GM18505 (cell line): ENCODE measurements at regions not wholly inside any gene's neighbourhood (a gene's known extent, or its start where the extent isn't known, plus 50 kb on each side); places are given as distances from the start of the nearest gene placed in this dataset.

Experiments used
- ATAC-seq: cut with Tn5 transposase; IDR thresholded peaks from one replicate; pipeline ENCODE4 v1.9.1; 2021; ENCODE audit not compliant: unreplicated experiment
- POLR2A ChIP-seq: IDR thresholded peaks from 4 replicates; pipeline ENCODE4 v1.6.1; 2011; ENCODE audit warnings: borderline replicate concordance; ENCODE audit not compliant: insufficient read depth, insufficient read length; ENCODE audit errors: extremely low read depth

- no peak for TF ChIP-seq POLR2A
- ATAC-seq: no peak
Observed at GRCh38 chr2:20552847-20553246, 98.1 kb downstream of the HS1BP3 start.

DNA sequence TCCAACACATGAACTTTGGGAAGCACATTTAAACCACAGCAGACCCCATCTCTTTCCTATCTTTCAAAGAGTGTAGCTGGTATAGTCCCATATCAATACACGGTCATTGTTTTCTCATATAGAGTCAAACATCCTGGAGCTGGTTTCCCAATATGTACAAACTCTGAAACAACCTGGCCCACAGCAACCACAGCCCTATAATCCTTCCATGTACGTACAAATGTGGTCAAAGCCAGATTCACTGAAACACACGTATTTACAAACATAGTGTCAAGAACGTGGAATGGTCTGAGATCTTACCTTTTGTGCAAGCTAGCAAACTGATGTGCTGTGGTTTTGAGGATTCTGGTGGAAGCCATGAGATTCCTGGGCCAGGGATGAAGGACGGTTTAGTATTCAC lies 97.3 kb downstream of the HS1BP3 start:
- no peak for ATAC-seq
- no peak for TF ChIP-seq POLR2A

GRCh38 chr2:20555954-20556353 lies 94.9 kb downstream of the HS1BP3 start:
- no peak for TF ChIP-seq POLR2A

DNA sequence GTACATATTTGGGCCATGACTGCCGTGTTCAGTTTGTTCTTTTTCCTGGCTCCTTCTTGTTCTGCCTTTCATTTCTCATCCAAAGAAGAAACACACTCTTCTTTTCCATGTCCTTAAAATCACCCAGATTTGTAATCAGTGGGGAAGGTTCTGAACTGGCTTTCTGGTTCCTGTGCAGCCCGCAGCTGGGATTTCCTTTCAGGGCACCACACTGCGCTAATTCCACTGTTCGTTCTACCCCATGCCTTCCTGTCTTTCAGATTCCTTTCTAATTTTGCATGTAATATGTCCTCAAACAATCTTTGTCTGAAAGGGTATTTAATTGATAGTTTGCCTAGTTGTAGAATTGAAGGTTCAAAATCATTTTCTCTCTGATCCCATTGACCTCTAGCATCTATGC lies 94.1 kb downstream of the HS1BP3 start:
- ATAC-seq: no peak
- no peak for TF ChIP-seq POLR2A

More at GRCh38 chr2:20555954-20556353, 94.9 kb downstream of the HS1BP3 start:
- ATAC-seq: no peak

GRCh38 chr2:20557226-20557625 lies 93.7 kb downstream of the HS1BP3 start:
- TF ChIP-seq POLR2A: no peak
- ATAC-seq: no peak

- ATAC-seq: no peak
- TF ChIP-seq POLR2A: no peak
Observed at GRCh38 chr2:20557635-20558034, 93.3 kb downstream of the HS1BP3 start.

DNA sequence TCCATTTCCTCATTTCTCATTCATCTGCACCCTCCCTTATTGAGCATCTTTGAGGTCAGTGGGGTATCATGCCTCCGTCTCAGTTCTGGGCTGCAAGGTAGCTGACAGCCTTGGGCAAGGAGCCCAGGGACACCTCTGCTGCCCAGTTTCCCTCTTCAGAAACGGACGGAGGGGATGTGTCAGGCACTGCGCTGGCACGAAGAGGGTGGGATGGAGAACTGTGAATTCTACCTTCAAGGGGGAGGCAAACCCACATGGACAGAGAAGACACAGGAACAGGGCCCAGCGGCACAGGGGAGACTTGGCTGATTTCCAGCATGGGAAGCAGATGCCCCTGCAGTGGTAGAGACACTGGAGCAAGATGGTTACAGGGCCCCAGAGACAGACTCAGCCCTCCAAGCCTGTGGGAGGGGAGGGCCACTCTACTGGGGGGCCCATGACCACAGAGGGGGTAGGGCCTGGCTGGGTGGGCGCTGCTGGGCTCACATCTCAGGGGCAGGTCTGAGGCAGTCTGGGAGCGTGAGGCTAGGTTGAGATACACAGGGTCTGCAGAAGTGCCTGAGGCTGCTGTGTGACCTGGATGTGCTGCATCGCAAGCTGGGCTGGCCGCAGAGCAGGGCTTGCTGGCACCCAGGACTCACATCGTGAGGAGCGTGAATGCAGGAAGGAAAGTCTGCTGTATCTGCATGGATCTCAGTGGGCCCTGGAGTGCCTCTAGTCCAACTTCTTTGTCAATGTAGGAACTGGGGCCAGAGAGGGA lies 92.3 kb downstream of the HS1BP3 start:
- no peak for TF ChIP-seq POLR2A
- ATAC-seq: no peak

DNA sequence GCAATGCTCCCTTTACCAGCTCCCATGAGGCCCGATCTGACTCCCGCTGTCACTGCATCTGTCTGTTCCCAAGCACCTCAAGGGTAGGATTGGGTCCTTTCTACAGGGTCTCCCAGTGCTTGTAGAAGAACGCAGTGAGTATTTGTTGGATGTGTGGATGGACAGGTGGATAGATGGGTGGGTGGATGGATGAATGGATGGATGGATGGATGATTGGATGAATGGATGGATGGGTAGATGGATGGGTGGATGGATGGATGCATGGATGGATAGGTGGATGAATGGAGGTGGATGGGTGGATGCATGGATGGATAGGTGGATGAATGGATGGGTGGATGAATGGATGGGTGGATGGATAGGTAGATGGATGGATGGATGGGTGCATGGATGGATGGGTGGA lies 91.6 kb downstream of the HS1BP3 start:
- no peak for ATAC-seq
- TF ChIP-seq POLR2A: no peak

DNA sequence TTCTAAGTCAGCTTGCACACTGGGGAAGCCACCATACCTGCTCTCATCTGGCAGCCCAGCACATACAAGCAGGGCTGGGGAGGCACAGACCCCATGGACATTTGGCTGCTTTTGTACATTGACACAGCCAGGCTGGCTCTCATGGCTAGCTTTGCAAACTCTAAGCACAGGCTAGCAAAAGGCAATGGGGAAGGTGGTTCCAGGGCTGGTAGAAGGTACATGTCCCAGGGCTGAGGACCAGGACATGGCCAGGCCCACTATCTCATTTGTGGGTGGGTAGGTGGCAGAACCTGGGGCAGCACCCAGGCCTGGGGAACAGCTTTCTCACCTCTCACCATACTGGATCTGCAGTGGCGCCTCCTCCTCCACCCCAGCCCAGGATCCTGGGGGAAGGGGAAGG lies 90.9 kb downstream of the HS1BP3 start:
- no peak for ATAC-seq
- no peak for TF ChIP-seq POLR2A

- no peak for TF ChIP-seq POLR2A
- ATAC-seq: no peak
Observed at GRCh38 chr2:20560891-20561636, 89.8 kb downstream of the HS1BP3 start.

- no peak for TF ChIP-seq POLR2A
Observed at GRCh38 chr2:20561637-20562454, 89.1 kb downstream of the HS1BP3 start.

DNA sequence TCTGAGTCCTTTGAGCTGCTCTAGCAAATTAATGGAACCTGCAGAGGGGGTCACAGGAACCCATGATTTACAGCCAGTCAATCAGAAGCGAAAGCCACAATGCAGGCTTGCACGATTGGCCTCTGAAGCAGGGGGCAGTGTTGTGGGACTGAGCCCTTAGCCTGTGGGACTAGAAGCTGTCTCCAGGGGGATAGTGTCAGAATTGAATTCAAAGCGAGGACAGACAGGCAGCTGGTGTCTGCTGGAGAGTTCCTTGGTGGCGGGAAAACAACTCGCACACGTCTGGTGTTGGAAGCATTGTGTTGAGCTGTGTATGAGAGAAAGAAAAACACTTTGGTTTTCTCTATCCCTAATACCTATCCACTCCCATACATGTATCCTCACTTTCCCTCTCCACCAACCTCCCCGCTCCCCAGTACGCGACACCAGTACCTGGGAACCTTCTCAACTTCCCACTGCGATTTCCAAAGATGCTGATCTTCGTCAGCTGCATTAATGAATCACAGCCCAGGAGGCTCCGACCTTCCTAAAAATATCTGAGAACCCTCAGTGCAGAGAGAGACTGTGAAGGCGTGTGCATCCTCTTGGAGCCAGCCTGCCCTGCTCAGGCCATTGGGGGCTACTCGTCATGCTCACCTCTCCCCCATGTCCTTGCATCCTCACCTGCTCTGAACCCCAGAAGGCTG lies 88.2 kb downstream of the HS1BP3 start:
- no peak for ATAC-seq
- TF ChIP-seq POLR2A: no peak

More at GRCh38 chr2:20561637-20562454, 89.1 kb downstream of the HS1BP3 start:
- no peak for ATAC-seq

DNA sequence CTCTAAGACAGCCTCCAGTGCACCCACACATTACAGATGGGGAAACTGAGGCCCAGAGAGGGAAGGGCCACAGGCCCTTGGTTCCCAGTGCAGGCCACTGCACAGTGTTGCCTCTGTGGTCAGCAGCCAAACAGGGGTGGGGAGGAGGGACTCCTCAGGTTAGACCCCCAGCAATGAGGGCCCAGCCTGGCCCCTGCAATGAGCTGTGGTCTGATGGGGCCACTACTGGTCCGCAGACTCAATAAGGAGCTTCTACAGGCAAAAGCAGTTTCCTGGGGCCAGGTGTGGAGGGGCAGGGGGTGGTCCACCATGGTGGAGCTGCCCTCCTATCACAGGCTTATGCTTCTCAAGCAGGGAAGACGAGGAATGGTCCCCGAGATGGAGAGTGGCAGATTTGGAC lies 87.6 kb downstream of the HS1BP3 start:
- TF ChIP-seq POLR2A: no peak
- no peak for ATAC-seq
